ENCODE measurements at regions not wholly inside any gene's neighbourhood (a gene's known extent, or its start where the extent isn't known, plus 50 kb on each side); places are given as distances from the start of the nearest gene placed in this dataset.

GRCh38 chr6:27593200-27593818, 120.4 kb upstream of the ZNF184 start (continued):
- no peak for TF ChIP-seq ZNF462 (CRISPR knock-in tag; IDR thresholded peaks at IDR 0.05)
- no peak for TF ChIP-seq STAT1 (IDR thresholded peaks at IDR 0.05; ENCODE audit: unreplicated experiment)

GRCh38 chr6:27592481-27593199, 119.7 kb upstream of the ZNF184 start:
- Mint-ChIP-seq H3K36me3 (ENCODE audit: low read depth) (no peaks in the 10 kb centered on the region), H3K27me3 (ENCODE audit: insufficient read depth, low read depth, poor library complexity) (peaks cover 3% of the 10 kb centered on the region), H3K9me3 (no peaks in the 10 kb centered on the region), H3K4me1 (peaks cover 7% of the 10 kb centered on the region; the same call in 2 of the 3 replicates), H3K4me3 (no peak overlapping the region), H3K27ac (no peak overlapping the region)
- Histone ChIP-seq H4K20me1 (replicated peaks; ENCODE audit: insufficient read depth) (no peaks in the 10 kb centered on the region), H3K79me2 (replicated peaks; ENCODE audit: insufficient read depth) (no peaks in the 10 kb centered on the region), H3K36me3 (ENCODE audit: insufficient read depth) (no peaks in the 10 kb centered on the region), H3K9me2 (ENCODE audit: insufficient read depth) (no peaks in the 10 kb centered on the region), H3K4me3 (peak overlapping the region; percentile 89), H3K27ac (ENCODE audit: low read depth) (no peak overlapping the region), H3F3A (replicated peaks; ENCODE audit: low read depth) (0 out of 2 replicates have a peak, but pooled peaks cover 4% of the 10 kb centered on the region), H2AFZ (peak overlapping the region; percentile 96), H3K4me1 (ENCODE audit: insufficient read depth) (no peaks in the 10 kb centered on the region), H3K27me3 (ENCODE audit: insufficient read depth) (peaks cover 27% of the 10 kb centered on the region), H3K4me2 (peak overlapping the region; percentile 98)
- ATAC-seq (peak; percentile 94), DNase-seq (ENCODE audit: low spot score) (peak; percentile 85)
- TF ChIP-seq NANOG (IDR thresholded peaks at IDR 0.05; ENCODE audit: borderline replicate concordance) = no peak; the same call in 1 of the 2 replicates
- TF ChIP-seq CREB1 (CRISPR knock-in tag; IDR thresholded peaks at IDR 0.05; ENCODE audit: low read depth) = 0 out of 2 replicates have a peak, but pooled peaks have one; percentile 29
- TF ChIP-seq ZNF462 (CRISPR knock-in tag; IDR thresholded peaks at IDR 0.05) = no peak
- TF ChIP-seq ETS1 (IDR thresholded peaks at IDR 0.05) = peak; percentile 58; the same call in 1 of the 2 replicates
- TF ChIP-seq POLR2AphosphoS5 (IDR thresholded peaks at IDR 0.05; ENCODE audit: low read depth) = no peak
- TF ChIP-seq ZNF114 (CRISPR knock-in tag; IDR thresholded peaks at IDR 0.05) = no peak
